ENCODE measurements at regions not wholly inside any gene's neighbourhood (a gene's known extent, or its start where the extent isn't known, plus 50 kb on each side); places are given as distances from the start of the nearest gene placed in this dataset.
"Not testable (repeated sequence)": the region's sequence is repeated elsewhere in the genome, so short reads cannot be mapped to it uniquely, and the experiment has no call there.

DNA sequence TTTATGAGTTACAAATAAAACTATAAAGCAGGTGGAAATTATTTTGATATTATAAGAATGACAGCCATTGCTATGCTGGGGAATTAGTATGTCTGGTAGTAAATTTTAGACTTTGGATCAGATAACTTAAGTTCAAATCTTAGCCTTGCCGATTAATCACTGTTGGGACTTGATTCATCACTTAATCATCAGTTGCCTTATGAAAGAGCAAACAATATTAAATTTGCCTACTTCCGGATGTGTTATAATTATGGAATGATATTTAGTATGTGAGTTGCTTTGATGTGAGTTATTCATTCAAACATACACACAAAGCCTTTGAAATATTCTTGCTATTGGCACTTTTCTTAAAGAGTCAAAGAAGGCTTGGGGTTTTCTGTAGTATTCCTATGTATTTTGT, 717.7 kb downstream of the BRINP1 start:
- no peak for DNase-seq (ENCODE audit: low spot score)

GRCh38 chr9:118652258-118652657, 717.0 kb downstream of the BRINP1 start:
- no peak for DNase-seq (ENCODE audit: low spot score)

- no peak for DNase-seq (ENCODE audit: low spot score)
Observed at GRCh38 chr9:118652912-118653311, 716.3 kb downstream of the BRINP1 start.

DNA sequence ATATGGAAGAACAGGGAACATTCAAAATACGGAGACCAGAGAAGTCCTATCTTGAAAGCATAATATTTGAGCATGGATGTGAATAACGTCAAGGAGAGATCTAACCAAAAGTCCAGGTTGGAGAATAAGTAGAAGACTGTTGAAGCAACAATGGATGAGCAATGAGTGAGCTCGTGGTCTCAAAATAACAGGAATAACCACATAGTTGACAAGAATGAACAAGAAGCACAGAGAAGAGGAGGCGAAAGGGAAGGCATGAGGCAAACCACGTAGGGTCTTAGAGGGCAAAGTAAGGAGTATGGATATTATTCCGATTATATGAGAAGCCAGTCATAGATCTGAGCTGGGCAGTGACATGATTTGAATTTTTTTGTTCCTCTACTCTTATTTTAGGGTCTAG, 710.2 kb downstream of the BRINP1 start:
- DNase-seq (ENCODE audit: low spot score), result no peak

GRCh38 chr9:118665226-118665919, 703.9 kb downstream of the BRINP1 start:
- no peak for DNase-seq (ENCODE audit: low spot score)

DNA sequence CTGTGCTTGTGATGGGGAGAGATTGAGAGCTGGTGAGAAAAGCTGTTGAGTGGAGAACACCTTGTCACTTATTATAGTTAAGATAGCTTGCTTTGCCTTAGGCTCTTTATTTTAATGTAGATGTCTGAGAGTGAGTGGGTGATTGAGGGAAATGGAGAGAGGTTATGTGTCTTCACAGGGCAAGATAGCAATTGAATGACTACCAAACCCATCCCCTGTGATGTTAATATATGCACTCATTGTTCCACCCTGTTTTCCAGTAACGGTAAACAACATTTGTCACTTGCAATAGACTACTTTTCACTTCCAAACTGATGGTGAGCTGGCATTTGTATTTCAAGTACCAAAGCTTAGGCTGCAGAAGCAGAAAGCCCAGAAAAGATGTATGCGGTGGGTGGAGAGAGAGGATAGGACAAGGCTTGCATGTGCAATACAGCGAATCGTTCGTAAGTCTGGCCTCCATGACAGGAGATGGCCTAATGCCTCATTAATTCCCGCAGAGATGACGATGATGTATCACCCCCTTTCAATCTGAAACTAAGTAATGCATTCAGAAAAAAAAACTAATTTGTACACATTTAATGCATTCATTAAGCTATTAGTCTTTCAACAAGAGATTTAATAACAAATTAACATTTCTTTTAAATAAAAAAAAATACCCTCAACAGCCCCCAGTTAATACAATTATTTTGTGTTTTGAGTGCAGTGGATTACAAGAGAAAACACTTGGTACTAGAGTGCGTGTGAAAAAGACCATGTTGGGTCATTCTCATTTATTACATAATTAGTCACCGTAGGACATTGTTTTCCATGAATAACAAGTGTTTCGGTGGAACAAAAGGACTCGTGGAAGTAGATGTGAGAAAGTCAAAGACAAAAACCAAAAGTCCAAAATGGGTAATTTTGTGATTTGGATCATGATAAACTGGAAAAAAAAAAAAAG, 699.0 kb downstream of the BRINP1 start:
- DNase-seq (ENCODE audit: low spot score), result no peak

DNA sequence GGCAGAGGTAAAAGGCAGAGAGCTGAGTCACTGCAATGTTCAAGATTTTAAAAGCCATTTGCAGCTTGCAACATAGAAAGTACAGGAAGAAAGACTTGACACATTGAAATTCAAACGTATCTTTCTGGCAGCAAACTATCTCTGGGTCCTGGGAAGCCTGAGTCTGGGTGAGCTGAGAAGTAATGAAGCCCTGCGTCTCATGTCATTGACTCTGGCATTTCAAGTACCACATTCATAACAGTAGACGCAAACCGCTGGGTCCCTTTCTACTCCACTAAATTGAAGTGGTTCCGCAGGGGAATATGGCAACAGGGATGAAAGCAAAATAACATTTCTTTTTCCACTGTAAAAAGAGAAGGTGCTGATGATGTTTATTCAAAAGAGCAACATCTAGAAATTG, 694.3 kb downstream of the BRINP1 start:
- DNase-seq (ENCODE audit: low spot score), result no peak

GRCh38 chr9:118677936-118678653, 691.1 kb downstream of the BRINP1 start:
- not testable (repeated sequence) for DNase-seq (ENCODE audit: low spot score)

GRCh38 chr9:118686959-118687358, 682.3 kb downstream of the BRINP1 start:
- DNase-seq (ENCODE audit: low spot score), result no peak

DNA sequence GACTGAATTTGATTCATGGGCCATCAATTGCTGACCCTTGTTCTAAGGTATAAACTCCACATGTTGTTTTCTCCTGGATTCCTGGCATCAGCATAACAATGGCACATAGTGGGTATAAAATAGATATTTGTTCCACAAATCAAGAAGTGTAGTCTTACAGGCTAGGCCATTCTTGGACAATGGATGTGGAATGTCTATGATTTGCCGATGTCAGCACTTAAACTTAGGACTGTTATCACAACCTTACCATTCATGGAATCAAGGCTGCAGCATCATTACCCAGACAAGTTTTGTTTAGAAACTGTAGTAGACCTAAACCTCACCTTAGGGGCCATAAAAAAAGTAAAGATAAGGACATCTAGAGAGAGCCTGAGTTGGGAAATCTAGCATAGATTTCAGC, 680.0 kb downstream of the BRINP1 start:
- DNase-seq (ENCODE audit: low spot score), result no peak

DNA sequence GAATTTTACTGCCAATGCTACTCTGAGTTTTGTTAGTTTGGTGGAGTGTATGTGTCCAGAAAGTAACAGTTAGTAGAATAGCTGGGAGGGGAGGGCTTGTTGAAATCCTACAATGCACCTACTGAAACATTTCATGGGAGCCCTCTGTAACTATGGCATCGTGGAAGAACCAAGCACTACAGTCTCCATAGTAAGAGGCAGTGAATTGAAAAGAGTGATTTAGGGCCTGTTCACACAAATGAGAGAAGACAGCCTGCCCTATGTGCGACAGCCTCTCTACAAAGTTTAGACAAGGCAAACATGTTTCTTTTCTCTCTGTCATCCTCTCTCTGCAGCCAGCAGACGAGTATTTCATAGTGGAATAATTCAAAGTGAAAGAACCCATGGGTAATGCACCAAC, 676.6 kb downstream of the BRINP1 start:
- DNase-seq (ENCODE audit: low spot score), result no peak

DNA sequence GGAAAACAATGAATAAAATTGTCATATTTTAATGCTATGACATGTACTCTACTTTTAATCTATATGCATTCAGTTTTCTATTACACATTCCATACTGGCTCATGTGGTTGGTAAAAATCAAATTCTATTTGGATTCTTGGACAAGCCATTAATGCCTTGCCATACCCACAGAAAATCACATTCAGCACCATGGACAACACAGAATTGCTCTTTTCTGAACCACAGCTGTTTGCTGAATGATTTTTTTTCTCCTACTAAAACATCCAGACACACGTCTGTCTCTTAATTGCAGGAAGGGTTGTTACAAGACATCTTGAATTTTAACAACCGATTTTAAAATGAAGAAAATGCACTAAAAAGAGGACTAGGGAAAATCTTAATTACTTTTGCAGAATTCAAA, 675.6 kb downstream of the BRINP1 start:
- no peak for DNase-seq (ENCODE audit: low spot score)

GRCh38 chr9:118695249-118695648, 674.0 kb downstream of the BRINP1 start:
- not testable (repeated sequence) for DNase-seq (ENCODE audit: low spot score)

- no peak for DNase-seq (ENCODE audit: low spot score)
Observed at GRCh38 chr9:118701985-118702384, 667.2 kb downstream of the BRINP1 start.

- no peak for DNase-seq (ENCODE audit: low spot score)
Observed at GRCh38 chr9:118711843-118712242, 657.4 kb downstream of the BRINP1 start.

GRCh38 chr9:118721276-118721675, 648.0 kb downstream of the BRINP1 start:
- no peak for DNase-seq (ENCODE audit: low spot score)

DNA sequence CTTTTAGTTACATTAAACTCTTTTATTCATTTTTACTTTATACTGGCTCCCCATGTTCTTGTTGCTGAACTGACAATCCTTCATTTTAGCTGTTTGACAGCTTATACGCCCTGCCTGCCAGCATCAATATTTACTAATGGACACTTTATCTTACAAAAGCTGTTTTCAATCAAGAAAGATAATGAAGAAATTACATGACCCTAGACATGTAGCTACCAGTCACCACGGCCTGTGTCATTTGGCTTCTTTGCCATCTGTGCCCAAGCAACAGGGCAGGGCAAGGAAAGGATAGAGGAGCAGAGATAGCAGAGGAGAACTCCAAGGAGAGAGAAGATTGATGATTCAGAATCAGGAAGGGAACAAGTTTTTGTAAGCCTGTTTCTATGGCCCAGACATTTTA, 647.3 kb downstream of the BRINP1 start:
- no peak for DNase-seq (ENCODE audit: low spot score)

GRCh38 chr9:118729981-118730380, 639.3 kb downstream of the BRINP1 start:
- no peak for DNase-seq (ENCODE audit: low spot score)

DNA sequence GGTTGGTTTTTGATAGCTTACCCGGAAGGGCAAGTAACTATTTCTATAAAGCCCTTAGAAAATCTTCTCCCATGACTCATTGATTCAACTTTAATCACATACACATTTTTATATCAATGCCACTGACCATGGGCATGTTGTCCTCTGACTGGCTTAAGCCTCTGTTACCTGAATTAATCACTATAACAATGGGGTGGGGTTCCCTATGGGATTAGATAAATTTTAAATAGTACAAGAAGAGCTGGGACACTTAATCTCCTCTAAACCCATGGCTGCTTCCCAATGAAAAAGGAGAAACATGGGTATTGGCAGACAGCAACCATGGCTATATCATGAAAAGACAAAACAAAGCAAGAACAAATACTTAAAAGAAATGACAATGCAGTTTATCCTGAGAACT, 636.2 kb downstream of the BRINP1 start:
- no peak for DNase-seq (ENCODE audit: low spot score)

DNA sequence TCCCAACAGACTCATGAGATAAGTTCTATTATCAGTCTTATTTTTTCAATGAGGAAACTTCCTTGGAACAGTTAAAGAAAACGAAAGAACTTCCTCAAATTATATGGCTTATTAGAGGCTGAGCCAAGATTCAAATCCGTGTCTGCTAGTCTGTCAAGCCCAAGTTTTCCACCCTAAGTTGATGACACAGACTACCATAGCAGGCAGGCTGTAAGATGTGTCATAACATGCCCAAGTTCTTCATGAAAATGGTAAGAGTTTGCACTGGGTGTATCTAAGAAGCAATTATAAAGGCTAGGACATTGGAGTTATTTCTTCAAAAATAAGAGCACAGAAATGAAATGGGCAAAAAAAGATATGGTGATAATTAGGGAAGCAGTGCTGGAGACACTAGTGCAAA, 634.5 kb downstream of the BRINP1 start:
- DNase-seq (ENCODE audit: low spot score), result no peak

- no peak for DNase-seq (ENCODE audit: low spot score)
Observed at GRCh38 chr9:118736406-118736805, 632.8 kb downstream of the BRINP1 start.

DNA sequence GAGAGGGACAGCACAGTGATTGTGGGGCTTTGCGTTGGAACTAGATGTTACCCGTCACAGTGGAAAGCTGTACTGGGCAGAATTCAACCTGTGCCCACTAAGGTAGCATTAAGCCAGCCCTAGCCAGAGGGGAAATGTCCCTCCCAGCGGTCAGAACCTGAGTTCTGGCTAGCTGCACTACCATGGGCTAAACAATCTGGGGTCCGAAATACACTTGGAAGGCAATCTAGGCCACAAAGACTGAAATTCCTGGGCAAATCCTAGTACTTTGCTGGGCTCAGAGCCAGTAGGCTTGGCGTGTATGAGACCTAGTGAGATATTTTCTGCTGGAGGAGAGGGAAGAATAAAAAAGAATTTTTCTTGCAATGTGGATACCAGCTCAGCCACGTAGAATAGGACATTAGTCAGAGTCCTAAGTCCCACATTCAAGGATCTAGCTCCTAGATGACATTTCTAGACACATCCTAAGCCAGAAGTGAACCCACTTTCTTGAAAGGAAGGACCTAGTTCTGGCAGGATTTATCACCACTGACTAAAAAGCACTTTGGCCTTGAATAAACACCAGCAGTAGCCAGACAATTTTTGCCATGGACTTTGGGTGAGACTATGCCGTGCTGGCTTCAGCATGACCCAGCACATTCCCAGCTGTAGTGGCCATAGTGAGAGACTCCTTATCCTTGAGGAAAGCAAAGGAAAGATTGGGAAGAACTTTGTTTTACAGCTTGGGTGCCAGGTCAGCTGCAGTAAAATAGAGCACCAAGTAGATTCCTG, 618.0 kb downstream of the BRINP1 start:
- no peak for DNase-seq (ENCODE audit: low spot score)

Measured in CD4-positive, alpha-beta T cell treated with Interleukin-15 for 4 hours (primary cell).